ENCODE measurements at regions not wholly inside any gene's neighbourhood (a gene's known extent, or its start where the extent isn't known, plus 50 kb on each side); places are given as distances from the start of the nearest gene placed in this dataset.
"Not testable (repeated sequence)": the region's sequence is repeated elsewhere in the genome, so short reads cannot be mapped to it uniquely, and the experiment has no call there.

- no peak for DNase-seq
Observed at GRCh38 chr14:46596236-46596635, 55.3 kb downstream of the RPL10L start.

- DNase-seq = no peak
Observed at GRCh38 chr14:46582826-46583225, 68.8 kb downstream of the RPL10L start.

GRCh38 chr14:46581036-46581671, 70.4 kb downstream of the RPL10L start:
- peak in 1 of 2 donors; percentile 2 for DNase-seq

GRCh38 chr14:46574978-46575375, 76.6 kb downstream of the RPL10L start:
- no peak for DNase-seq

- no peak for DNase-seq
Observed at GRCh38 chr14:46574221-46574977, 77.2 kb downstream of the RPL10L start.

GRCh38 chr14:46573498-46573897, 78.1 kb downstream of the RPL10L start:
- DNase-seq = no peak

GRCh38 chr14:46571970-46572369, 79.6 kb downstream of the RPL10L start:
- no peak for DNase-seq

GRCh38 chr14:46568161-46568560, 83.4 kb downstream of the RPL10L start:
- not testable (repeated sequence) for DNase-seq

GRCh38 chr14:46550836-46551235, 100.7 kb downstream of the RPL10L start:
- DNase-seq = no peak

- no peak for DNase-seq
Observed at GRCh38 chr14:46540986-46541385, 110.6 kb downstream of the RPL10L start.

GRCh38 chr14:46519121-46519520, 132.5 kb downstream of the RPL10L start:
- DNase-seq = no peak

- not testable (repeated sequence) for DNase-seq
Observed at GRCh38 chr14:46508752-46509151, 142.8 kb downstream of the RPL10L start.

- no peak for DNase-seq
Observed at GRCh38 chr14:46499521-46499920, 152.1 kb downstream of the RPL10L start.

GRCh38 chr14:46496409-46496808, 155.2 kb downstream of the RPL10L start:
- DNase-seq = no peak

GRCh38 chr14:46490238-46490685, 161.3 kb downstream of the RPL10L start:
- DNase-seq = no peak

GRCh38 chr14:46488374-46488773, 163.2 kb downstream of the RPL10L start:
- DNase-seq = no peak

- no peak for DNase-seq
Observed at GRCh38 chr14:46487582-46488350, 163.8 kb downstream of the RPL10L start.

GRCh38 chr14:46482200-46482599, 169.4 kb downstream of the RPL10L start:
- no peak for DNase-seq

GRCh38 chr14:46480817-46481216, 170.8 kb downstream of the RPL10L start:
- DNase-seq = no peak

GRCh38 chr14:46472261-46472660, 179.3 kb downstream of the RPL10L start:
- no peak for DNase-seq

GRCh38 chr14:46464341-46464740, 187.2 kb downstream of the RPL10L start:
- no peak for DNase-seq

GRCh38 chr14:46451800-46452199, 199.8 kb downstream of the RPL10L start:
- DNase-seq = no peak

- no peak for DNase-seq
Observed at GRCh38 chr14:46444666-46445065, 206.9 kb downstream of the RPL10L start.

- DNase-seq = no peak
Observed at GRCh38 chr14:46433381-46433780, 218.2 kb downstream of the RPL10L start.

Measured in stimulated activated CD4-positive, alpha-beta T cell treated with anti-CD3 and anti-CD28 coated beads, Interleukin-2, amount 100 ng/mL, for 24 hours (primary cell).